ENCODE measurements at regions not wholly inside any gene's neighbourhood (a gene's known extent, or its start where the extent isn't known, plus 50 kb on each side); places are given as distances from the start of the nearest gene placed in this dataset.

DNA sequence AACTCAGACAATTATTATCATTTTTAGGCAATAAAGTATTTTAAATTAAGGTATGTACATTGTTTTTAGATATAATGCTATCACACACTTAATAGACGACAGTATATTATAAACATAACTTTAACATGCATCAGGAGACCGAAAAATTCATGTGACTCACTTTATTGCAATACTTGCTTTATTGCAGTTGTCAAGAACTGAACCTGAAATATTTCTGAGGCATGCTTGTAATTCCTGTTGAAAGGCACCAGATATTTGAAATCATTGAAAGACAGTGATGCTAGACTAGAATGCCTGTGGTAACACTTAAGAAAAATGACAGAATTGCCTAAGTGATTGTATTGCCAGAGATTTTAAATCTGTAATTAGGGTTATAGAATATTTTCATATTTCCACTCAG is 175.6 kb upstream of the MAGEB2 start:
- Histone ChIP-seq H3K36me3 (no peaks in the 10 kb centered on the region), H3K27ac (no peak overlapping the region), H3K27me3 (no peaks in the 10 kb centered on the region), H3K4me1 (no peaks in the 10 kb centered on the region), H3K4me3 (no peak overlapping the region), H3K9me3 (no peaks in the 10 kb centered on the region)
- 64 to 68% methylated on average over 2 of the region's 2 CpGs for WGBS, 2 donors
- no peak for TF ChIP-seq POLR2AphosphoS5 (IDR thresholded peaks at IDR 0.05)
- TF ChIP-seq, protein P1, sequence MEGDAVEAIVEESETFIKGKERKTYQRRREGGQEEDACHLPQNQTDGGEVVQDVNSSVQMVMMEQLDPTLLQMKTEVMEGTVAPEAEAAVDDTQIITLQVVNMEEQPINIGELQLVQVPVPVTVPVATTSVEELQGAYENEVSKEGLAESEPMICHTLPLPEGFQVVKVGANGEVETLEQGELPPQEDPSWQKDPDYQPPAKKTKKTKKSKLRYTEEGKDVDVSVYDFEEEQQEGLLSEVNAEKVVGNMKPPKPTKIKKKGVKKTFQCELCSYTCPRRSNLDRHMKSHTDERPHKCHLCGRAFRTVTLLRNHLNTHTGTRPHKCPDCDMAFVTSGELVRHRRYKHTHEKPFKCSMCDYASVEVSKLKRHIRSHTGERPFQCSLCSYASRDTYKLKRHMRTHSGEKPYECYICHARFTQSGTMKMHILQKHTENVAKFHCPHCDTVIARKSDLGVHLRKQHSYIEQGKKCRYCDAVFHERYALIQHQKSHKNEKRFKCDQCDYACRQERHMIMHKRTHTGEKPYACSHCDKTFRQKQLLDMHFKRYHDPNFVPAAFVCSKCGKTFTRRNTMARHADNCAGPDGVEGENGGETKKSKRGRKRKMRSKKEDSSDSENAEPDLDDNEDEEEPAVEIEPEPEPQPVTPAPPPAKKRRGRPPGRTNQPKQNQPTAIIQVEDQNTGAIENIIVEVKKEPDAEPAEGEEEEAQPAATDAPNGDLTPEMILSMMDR (IDR thresholded peaks at IDR 0.05) = no peak
- no peak for TF ChIP-seq EP300 (IDR thresholded peaks at IDR 0.05)
- TF ChIP-seq POLR2A (IDR thresholded peaks at IDR 0.05) = no peak
- intact Hi-C loops (cut with DNase I) = no loop called here
- no peak for DNase-seq

DNA sequence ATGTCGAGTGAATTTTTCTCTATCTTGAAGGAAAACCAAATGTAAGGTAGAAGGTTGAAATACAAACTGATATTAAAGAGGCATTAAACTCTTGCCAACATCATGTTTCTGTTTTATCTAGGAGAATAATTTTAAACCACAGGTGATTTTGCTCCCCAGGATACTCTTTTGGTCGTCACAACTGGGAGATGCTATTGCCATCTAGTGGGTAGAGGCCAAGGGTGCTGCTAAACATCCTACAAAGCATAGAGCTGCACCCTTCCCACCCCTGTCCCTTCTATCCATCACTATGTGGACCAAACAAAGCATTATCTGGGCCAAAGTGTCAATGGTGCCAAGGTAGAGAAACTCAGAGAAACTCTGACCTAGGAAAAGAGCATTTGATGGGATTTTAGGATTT is 154.6 kb upstream of the MAGEB2 start:
- H3K36me3 ChIP-seq = no peaks in the 10 kb centered on the region
- H3K9me3 ChIP-seq = no peaks in the 10 kb centered on the region
- 40 to 53% methylated on average over 2 of the region's 2 CpGs for WGBS, 2 donors
- H3K27me3 ChIP-seq = no peaks in the 10 kb centered on the region
- H3K4me1 ChIP-seq = no peaks in the 10 kb centered on the region
- no peak for DNase-seq
- intact Hi-C loops (cut with DNase I) = no loop called here
- no peak overlapping the region for H3K4me3 ChIP-seq
- TF ChIP-seq, protein P1 (IDR thresholded peaks at IDR 0.05) = peak in 1 of 4 experiments; percentile 25
- TF ChIP-seq POLR2A (IDR thresholded peaks at IDR 0.05) (no peak), EP300 (IDR thresholded peaks at IDR 0.05) (no peak)
- no peak overlapping the region for H3K27ac ChIP-seq

DNA sequence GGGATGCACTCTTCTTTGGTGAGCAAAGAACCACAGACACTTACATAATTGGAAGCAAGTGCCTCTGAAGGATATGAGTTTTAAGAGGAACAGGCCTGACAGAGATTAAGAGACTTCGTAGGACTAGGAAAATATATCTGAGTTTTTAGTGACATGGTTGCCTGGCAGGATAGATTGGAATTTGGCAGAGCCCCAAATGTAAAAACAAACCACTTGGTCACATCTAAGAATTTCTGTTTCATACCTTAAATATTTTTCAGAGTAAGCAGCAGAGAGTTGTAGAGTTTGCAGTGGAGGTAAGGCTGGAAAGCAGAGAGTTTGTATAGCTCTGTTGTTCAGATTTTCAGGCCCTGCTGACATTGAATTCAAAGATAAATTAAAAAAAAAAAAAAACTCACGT is 150.1 kb upstream of the MAGEB2 start:
- no peak for DNase-seq
- Histone ChIP-seq H3K4me1 (no peaks in the 10 kb centered on the region), H3K4me3 (no peak overlapping the region), H3K9me3 (no peaks in the 10 kb centered on the region), H3K36me3 (no peaks in the 10 kb centered on the region), H3K27me3 (no peaks in the 10 kb centered on the region), H3K27ac (no peak overlapping the region)
- 71 to 77% methylated on average over 2 of the region's 2 CpGs for WGBS, 2 donors
- TF ChIP-seq POLR2AphosphoS5 (IDR thresholded peaks at IDR 0.05) = no peak
- no peak for TF ChIP-seq EP300 (IDR thresholded peaks at IDR 0.05)
- TF ChIP-seq, protein P1 (IDR thresholded peaks at IDR 0.05) = no peak
- TF ChIP-seq POLR2A (IDR thresholded peaks at IDR 0.05) = no peak
- intact Hi-C loops (cut with DNase I) = no loop called here

DNA sequence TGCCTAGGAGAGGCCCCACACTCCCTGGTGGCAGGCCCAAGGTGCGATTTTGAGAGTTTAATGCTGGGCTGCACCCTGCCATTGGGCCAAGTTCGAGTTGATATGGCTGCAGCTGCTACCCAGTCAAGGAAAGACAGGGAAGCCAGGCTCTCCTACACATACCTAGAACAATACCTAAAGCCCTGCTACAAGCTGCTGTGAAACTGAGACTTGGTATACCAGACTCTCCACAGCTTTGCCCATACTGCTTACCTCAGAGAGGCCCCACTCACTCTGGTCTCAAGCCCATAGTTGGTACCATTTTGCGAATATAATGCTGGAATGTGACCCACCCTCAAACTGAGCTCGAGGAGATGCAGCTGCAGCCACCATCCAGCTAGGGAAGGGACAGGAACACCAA is 147.7 kb upstream of the MAGEB2 start:
- WGBS, 2 donors = 71 to 83% methylated on average over 4 of the region's 4 CpGs
- Histone ChIP-seq H3K4me3 (no peak overlapping the region), H3K27me3 (no peaks in the 10 kb centered on the region), H3K36me3 (no peaks in the 10 kb centered on the region), H3K9me3 (no peaks in the 10 kb centered on the region), H3K27ac (no peak overlapping the region), H3K4me1 (no peaks in the 10 kb centered on the region)
- TF ChIP-seq POLR2AphosphoS5 (IDR thresholded peaks at IDR 0.05) = no peak
- no peak for TF ChIP-seq EP300 (IDR thresholded peaks at IDR 0.05)
- no peak for DNase-seq
- intact Hi-C loops (cut with DNase I) = no loop called here

DNA sequence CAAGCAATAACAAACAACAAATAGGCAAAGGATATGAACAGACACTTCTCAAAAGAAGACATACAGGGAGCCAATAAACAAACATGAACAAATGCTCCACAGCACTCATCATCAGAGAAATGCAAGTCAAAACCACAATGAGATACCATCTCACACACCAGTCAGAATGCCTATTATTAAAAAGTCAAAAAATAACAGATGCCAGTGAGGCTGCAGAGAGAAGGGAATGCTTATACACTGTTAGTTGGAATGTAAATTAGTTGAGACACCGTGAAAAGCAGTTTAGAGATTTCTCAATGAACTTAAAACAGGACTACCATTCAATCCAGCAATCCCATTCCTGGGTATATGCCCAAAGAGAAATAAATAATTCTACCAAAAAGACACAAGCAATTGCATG is 129.8 kb upstream of the MAGEB2 start:
- no peaks in the 10 kb centered on the region for H3K9me3 ChIP-seq
- H3K36me3 ChIP-seq = no peaks in the 10 kb centered on the region
- H3K4me1 ChIP-seq = no peaks in the 10 kb centered on the region
- 76 to 88% methylated on average over 1 of the region's 1 CpG for WGBS, 2 donors
- H3K4me3 ChIP-seq = no peak overlapping the region
- intact Hi-C loops (cut with DNase I) = no loop called here
- no peak overlapping the region for H3K27ac ChIP-seq
- no peak for DNase-seq
- no peaks in the 10 kb centered on the region for H3K27me3 ChIP-seq
- TF ChIP-seq POLR2AphosphoS5 (IDR thresholded peaks at IDR 0.05) (no peak), POLR2A (IDR thresholded peaks at IDR 0.05) (no peak), EP300 (IDR thresholded peaks at IDR 0.05) (no peak)
- TF ChIP-seq, protein P1 (IDR thresholded peaks at IDR 0.05) = no peak
